DOHH2 (cell line): ENCODE measurements at regions not wholly inside any gene's neighbourhood (a gene's known extent, or its start where the extent isn't known, plus 50 kb on each side); places are given as distances from the start of the nearest gene placed in this dataset.

ENCODE experiments used
- H3F3A ChIP-seq: fragments of 200-600 bp; sonication (generic), shearing (Covaris generic); 2 replicates; pipeline ENCODE4 v1.6.0; 2016; ENCODE audit warnings: antibody characterized with exemption, mild to moderate bottlenecking; ENCODE audit not compliant: control insufficient read depth, insufficient read depth
- H3K27ac ChIP-seq: fragments of 200-600 bp; sonication (generic); 2 replicates; pipeline ENCODE4 v1.5.1; 2014; ENCODE audit warnings: low read depth, mild to moderate bottlenecking, low read length, moderate library complexity
- H3K27me3 ChIP-seq: fragments of 200-600 bp; sonication (generic); 2 replicates; pipeline ENCODE4 v1.6.1; 2014; ENCODE audit warnings: mild to moderate bottlenecking, low read length, mixed read lengths; ENCODE audit not compliant: control insufficient read depth
- H3K36me3 ChIP-seq: fragments of 200-600 bp; sonication (generic); 2 replicates; pipeline ENCODE4 v1.6.1; 2014; ENCODE audit warnings: mild to moderate bottlenecking, low read length, moderate library complexity, mixed read lengths; ENCODE audit not compliant: control insufficient read depth
- H3K4me1 ChIP-seq: fragments of 200-600 bp; sonication (generic); 2 replicates; pipeline ENCODE4 v1.6.1; 2014; ENCODE audit warnings: mild to moderate bottlenecking, low read length, mixed read lengths; ENCODE audit not compliant: control insufficient read depth
- H3K4me2 ChIP-seq: fragments of 200-600 bp; sonication (generic); 2 replicates; pipeline ENCODE4 v1.6.0; 2014; ENCODE audit warnings: mild to moderate bottlenecking, low read length, moderate library complexity
- H3K4me3 ChIP-seq: fragments of 200-600 bp; sonication (generic); 2 replicates; pipeline ENCODE4 v1.5.1; 2014; ENCODE audit warnings: mild to moderate bottlenecking, low read length, mixed read lengths
- H3K79me2 ChIP-seq: fragments of 200-600 bp; sonication (generic); 2 replicates; pipeline ENCODE4 v1.6.1; 2014; ENCODE audit warnings: mild to moderate bottlenecking, low read length, mixed read lengths; ENCODE audit not compliant: control insufficient read depth
- H3K9me2 ChIP-seq: fragments of 200-600 bp; sonication (generic); replicated peaks from 2 replicates; pipeline ENCODE4 v1.6.1; 2014; ENCODE audit warnings: mild to moderate bottlenecking, low read length, mixed read lengths; ENCODE audit not compliant: control insufficient read depth
- H3K9me3 ChIP-seq: fragments of 200-600 bp; sonication (generic); 2 replicates; pipeline ENCODE4 v1.6.1; 2014; ENCODE audit warnings: antibody characterized with exemption, low read length, mixed read lengths; ENCODE audit not compliant: control insufficient read depth, insufficient read depth
- H4K20me1 ChIP-seq: fragments of 200-600 bp; sonication (generic); 2 replicates; pipeline ENCODE4 v1.6.0; 2014; ENCODE audit warnings: low read depth, mild to moderate bottlenecking, antibody characterized with exemption, low read length, moderate library complexity; ENCODE audit not compliant: control insufficient read depth, insufficient read depth
- EZH2phosphoT487 ChIP-seq: fragments of 200-600 bp; sonication (generic); IDR thresholded peaks from 2 replicates; pipeline ENCODE4 v1.6.1; 2017; ENCODE audit warnings: borderline replicate concordance, mild to moderate bottlenecking, antibody characterized with exemption, low read length, moderate library complexity, mixed read lengths
- TF ChIP-seq, protein P1 (sequence below): fragments of 200-600 bp; sonication (generic); IDR thresholded peaks from one replicate; pipeline ENCODE4 v1.5.1; 2014; ENCODE audit warnings: antibody characterized with exemption, mild to moderate bottlenecking, low read depth, low read length; ENCODE audit not compliant: poor library complexity, severe bottlenecking

DNA sequence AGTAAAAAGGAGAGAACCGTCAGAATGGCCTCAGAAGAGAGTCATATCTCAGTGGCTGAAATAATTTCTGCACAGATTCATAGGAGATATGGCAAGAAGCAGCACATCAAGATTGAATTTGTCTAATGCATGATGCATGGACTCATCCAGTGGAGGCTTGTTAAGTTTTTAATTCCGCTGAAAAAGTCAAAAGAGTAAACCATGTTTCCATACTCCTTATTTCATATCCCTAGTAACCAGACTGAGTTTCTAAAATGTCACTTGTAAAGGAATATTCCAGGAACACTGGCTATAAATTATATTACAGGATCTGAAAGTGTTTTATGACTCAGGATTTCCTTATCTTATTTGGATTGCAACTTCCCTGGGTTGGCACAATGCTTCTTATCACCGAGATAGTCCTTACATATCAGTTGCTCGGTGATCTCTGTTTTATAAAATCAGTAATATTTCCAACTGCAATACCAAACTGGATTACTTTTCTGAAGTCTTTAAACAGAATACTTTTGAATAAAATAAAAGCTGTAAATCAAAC, 180.2 kb upstream of the TSC22D1 start:
- Histone ChIP-seq H3K36me3 (no peaks in the 10 kb centered on the region), H3K27me3 (0 out of 2 replicates have a peak, but pooled peaks cover 3% of the 10 kb centered on the region), H3K9me2 (no peaks in the 10 kb centered on the region), H3F3A (no peaks in the 10 kb centered on the region), H3K27ac (no peak overlapping the region), H3K4me3 (no peak overlapping the region), H3K9me3 (no peaks in the 10 kb centered on the region), H3K4me2 (no peak overlapping the region), H3K79me2 (no peaks in the 10 kb centered on the region), H3K4me1 (no peaks in the 10 kb centered on the region), H4K20me1 (no peaks in the 10 kb centered on the region)
- TF ChIP-seq EZH2phosphoT487, result no peak
- TF ChIP-seq, protein P1, sequence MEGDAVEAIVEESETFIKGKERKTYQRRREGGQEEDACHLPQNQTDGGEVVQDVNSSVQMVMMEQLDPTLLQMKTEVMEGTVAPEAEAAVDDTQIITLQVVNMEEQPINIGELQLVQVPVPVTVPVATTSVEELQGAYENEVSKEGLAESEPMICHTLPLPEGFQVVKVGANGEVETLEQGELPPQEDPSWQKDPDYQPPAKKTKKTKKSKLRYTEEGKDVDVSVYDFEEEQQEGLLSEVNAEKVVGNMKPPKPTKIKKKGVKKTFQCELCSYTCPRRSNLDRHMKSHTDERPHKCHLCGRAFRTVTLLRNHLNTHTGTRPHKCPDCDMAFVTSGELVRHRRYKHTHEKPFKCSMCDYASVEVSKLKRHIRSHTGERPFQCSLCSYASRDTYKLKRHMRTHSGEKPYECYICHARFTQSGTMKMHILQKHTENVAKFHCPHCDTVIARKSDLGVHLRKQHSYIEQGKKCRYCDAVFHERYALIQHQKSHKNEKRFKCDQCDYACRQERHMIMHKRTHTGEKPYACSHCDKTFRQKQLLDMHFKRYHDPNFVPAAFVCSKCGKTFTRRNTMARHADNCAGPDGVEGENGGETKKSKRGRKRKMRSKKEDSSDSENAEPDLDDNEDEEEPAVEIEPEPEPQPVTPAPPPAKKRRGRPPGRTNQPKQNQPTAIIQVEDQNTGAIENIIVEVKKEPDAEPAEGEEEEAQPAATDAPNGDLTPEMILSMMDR, result no peak

DNA sequence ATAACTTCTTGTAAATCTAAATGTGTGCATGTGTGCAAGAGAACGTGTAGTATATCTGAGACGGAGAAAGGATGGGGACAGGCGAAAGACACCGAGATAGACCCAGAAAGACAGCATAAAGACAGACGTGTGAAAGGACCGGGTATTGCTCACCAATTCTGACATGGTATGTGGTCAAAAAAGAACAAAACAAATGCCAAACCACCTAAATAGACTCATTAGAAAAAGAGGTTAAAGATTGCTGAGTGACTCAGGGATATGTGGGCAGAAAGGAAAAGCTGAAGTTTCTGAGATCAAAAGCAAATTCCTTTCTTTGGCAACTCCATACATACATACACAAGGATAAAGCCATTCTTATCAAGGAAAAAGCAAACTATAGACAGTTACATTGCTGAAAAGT, 179.7 kb upstream of the TSC22D1 start:
- Histone ChIP-seq H3K9me2 (no peaks in the 10 kb centered on the region), H3K9me3 (no peaks in the 10 kb centered on the region), H3K79me2 (no peaks in the 10 kb centered on the region), H3K27me3 (0 out of 2 replicates have a peak, but pooled peaks cover 3% of the 10 kb centered on the region), H3F3A (no peaks in the 10 kb centered on the region), H3K4me2 (no peak overlapping the region), H4K20me1 (no peaks in the 10 kb centered on the region), H3K4me3 (no peak overlapping the region), H3K4me1 (no peaks in the 10 kb centered on the region), H3K27ac (no peak overlapping the region), H3K36me3 (no peaks in the 10 kb centered on the region)
- TF ChIP-seq EZH2phosphoT487, result no peak
- TF ChIP-seq, protein P1, result no peak

DNA sequence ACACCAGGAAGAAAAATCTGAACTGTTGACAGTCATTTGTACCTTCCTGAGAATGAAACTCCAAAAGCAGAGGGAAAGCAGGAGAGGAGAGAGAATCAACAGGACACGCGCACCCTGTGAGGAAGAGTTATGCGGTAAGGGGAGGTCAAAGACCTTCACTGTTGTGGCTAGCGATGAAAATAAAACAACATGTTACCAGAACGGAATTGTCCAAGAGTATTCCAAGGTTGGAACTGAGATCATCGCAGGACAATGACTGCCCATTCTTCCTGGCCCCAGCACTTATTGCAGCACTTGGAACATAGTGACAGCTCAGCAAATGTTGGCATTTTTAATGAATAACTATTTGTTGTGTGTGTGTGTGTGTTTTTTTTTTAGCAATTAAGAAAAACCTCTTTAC, 176.0 kb upstream of the TSC22D1 start:
- Histone ChIP-seq H3F3A (no peaks in the 10 kb centered on the region), H3K9me3 (no peaks in the 10 kb centered on the region), H3K4me1 (no peaks in the 10 kb centered on the region), H4K20me1 (no peaks in the 10 kb centered on the region), H3K79me2 (no peaks in the 10 kb centered on the region), H3K36me3 (no peaks in the 10 kb centered on the region), H3K27ac (no peak overlapping the region), H3K27me3 (0 out of 2 replicates have a peak, but pooled peaks cover 3% of the 10 kb centered on the region), H3K9me2 (no peaks in the 10 kb centered on the region), H3K4me2 (no peak overlapping the region), H3K4me3 (no peak overlapping the region)
- TF ChIP-seq, protein P1, result no peak
- TF ChIP-seq EZH2phosphoT487, result no peak
